Right lobe of liver (tissue), 6 donors: ENCODE measurements at regions not wholly inside any gene's neighbourhood (a gene's known extent, or its start where the extent isn't known, plus 50 kb on each side); places are given as distances from the start of the nearest gene placed in this dataset.

Source experiments
- ATAC-seq, 4 donors: fragments of 200-7000 bp; cut with Tn5 transposase; one replicate each; pipeline ENCODE4 v1.9.1; 2020; ENCODE audit warnings: mild to moderate bottlenecking in 4 of 4, moderate library complexity in 4 of 4
- DNase-seq, 3 donors: peaks; one replicate each; pipeline ENCODE4 v3.0.0-alpha.2; 2020
- H3K27ac ChIP-seq, 3 donors: fragments of 200-600 bp; one replicate each; pipeline ENCODE4 v1.8.0; 2022
- H3K27me3 ChIP-seq, 2 donors: fragments of 200-600 bp; one replicate each; pipeline ENCODE4 v1.8.0; 2022
- H3K36me3 ChIP-seq, 4 donors: fragments of 200-600 bp; sonication (generic) in 1 of 4; one replicate each; pipeline versions ENCODE4 v1.5.1 to v1.8.0; 2017 to 2022; ENCODE audit warnings: control low read depth in 1 of 4
- H3K4me1 ChIP-seq, 4 donors: fragments of 200-600 bp; sonication (generic) in 1 of 4; one replicate each; pipeline versions ENCODE4 v1.5.1 to v1.8.0; 2017 to 2022; ENCODE audit warnings: control low read depth in 1 of 4
- H3K4me3 ChIP-seq, 3 donors: fragments of 200-600 bp; one replicate each; pipeline ENCODE4 v1.8.0; 2022
- H3K9me3 ChIP-seq, 4 donors: fragments of 200-600 bp; sonication (generic) in 1 of 4; one replicate each; pipeline versions ENCODE4 v1.5.1 to v1.8.0; 2017 to 2022; ENCODE audit warnings: control low read depth in 1 of 4
- POLR2A ChIP-seq: fragments of 450-650 bp; IDR thresholded peaks from one replicate; pipeline ENCODE4 v1.6.1; 2017; ENCODE audit warnings: antibody characterized with exemption, mild to moderate bottlenecking
- WGBS: methylation state at CpG from one replicate; pipeline ENCODE4 v1.1.6; 2018; ENCODE audit warnings: low coverage, low lambda C conversion rate; ENCODE audit not compliant: insufficient coverage; ENCODE audit errors: missing lambda C conversion rate; 5-methylcytosine and 5-hydroxymethylcytosine counted together
- intact Hi-C, 2 donors: fragments of 100-400 bp; cut with DNase I; formaldehyde crosslinking; loops; one replicate each; pipeline versions ENCODE4 v1.11.2 to v1.14.1; 2022
- TF ChIP-seq, protein P1 (sequence below), 4 donors: fragments of 200-600 bp in 3 of 4; fragments of 450-650 bp in 1 of 4; IDR thresholded peaks; one replicate each; pipeline versions ENCODE4 v1.5.1 to v1.8.0; 2016 to 2022; ENCODE audit warnings: antibody characterized with exemption in 4 of 4, mild to moderate bottlenecking in 2 of 4
- donor health status: DM: no; HTN: yes; CAD: no.
- donor health status: DM: no; HTN: no; CAD: no.
- donor health status: DM: no; HTN: no; CAD: no.
- donor health status: DM: no; HTN: yes; CAD: no.
- donor health status: DM: no; HTN: yes; CAD: no.

DNA sequence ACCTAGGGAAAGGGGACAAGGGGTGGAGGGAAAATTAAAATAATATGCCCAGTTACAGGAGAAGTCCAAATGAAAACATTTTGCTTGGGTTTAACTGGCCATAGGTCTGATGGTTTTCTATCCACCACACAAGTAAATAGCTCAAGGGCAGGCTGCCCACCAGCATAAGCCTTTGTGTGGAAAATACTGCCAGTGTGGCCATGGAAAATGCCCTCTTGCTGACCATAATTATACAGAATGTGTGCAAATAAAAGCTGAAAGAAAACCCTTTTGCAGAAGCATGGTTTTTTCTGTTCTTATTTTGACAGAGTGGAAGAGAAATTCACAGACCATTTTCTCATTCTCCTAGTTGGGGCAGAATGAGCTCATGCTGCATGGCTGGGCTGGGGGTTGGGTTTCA lies 111.3 kb upstream of the SIX2 start:
- Histone ChIP-seq H3K36me3 (no peaks in the 10 kb centered on the region), H3K27me3 (no peaks in the 10 kb centered on the region), H3K4me3 (no peak overlapping the region), H3K9me3 (no peaks in the 10 kb centered on the region), H3K27ac (no peak overlapping the region), H3K4me1 (no peaks in the 10 kb centered on the region)
- ATAC-seq (no peak), DNase-seq (no peak)
- TF ChIP-seq, protein P1, sequence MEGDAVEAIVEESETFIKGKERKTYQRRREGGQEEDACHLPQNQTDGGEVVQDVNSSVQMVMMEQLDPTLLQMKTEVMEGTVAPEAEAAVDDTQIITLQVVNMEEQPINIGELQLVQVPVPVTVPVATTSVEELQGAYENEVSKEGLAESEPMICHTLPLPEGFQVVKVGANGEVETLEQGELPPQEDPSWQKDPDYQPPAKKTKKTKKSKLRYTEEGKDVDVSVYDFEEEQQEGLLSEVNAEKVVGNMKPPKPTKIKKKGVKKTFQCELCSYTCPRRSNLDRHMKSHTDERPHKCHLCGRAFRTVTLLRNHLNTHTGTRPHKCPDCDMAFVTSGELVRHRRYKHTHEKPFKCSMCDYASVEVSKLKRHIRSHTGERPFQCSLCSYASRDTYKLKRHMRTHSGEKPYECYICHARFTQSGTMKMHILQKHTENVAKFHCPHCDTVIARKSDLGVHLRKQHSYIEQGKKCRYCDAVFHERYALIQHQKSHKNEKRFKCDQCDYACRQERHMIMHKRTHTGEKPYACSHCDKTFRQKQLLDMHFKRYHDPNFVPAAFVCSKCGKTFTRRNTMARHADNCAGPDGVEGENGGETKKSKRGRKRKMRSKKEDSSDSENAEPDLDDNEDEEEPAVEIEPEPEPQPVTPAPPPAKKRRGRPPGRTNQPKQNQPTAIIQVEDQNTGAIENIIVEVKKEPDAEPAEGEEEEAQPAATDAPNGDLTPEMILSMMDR (IDR thresholded peaks at IDR 0.05) = no peak
- no peak for TF ChIP-seq POLR2A
- intact Hi-C loops = no loop called here

- Histone ChIP-seq H3K27ac (no peak overlapping the region), H3K4me3 (no peak overlapping the region), H3K27me3 (no peaks in the 10 kb centered on the region), H3K4me1 (no peaks in the 10 kb centered on the region), H3K36me3 (no peaks in the 10 kb centered on the region), H3K9me3 (no peaks in the 10 kb centered on the region)
- TF ChIP-seq, protein P1 (IDR thresholded peaks at IDR 0.05) = no peak
- TF ChIP-seq POLR2A = no peak
- no peak for DNase-seq
- no peak for ATAC-seq
- WGBS = 68% methylated on average over 2 of the region's 2 CpGs
- intact Hi-C loops = no loop called here
Observed at GRCh38 chr2:45119855-45120254, 110.6 kb upstream of the SIX2 start.

- no peak for DNase-seq
Observed at GRCh38 chr2:45119038-45119437, 109.8 kb upstream of the SIX2 start.

DNA sequence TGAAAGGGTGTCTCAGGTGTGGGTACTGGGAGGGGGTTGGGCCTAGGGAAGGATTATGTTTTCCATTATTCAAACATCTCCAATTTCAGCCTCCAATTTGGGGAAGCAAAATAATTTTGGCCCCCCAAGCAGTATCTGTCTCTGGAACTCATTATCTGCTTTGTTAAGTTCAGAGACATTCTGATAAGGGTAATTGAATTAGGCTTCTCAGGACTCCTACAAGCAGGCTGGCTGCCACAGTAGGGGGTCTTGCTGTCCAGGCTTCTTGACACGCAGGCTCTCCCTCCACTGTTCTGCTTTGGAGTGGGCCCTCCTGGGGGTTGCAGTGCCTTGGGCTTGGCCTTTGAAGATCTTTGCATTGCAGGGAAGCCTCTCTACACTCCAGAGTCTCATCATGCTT lies 108.1 kb upstream of the SIX2 start:
- Histone ChIP-seq H3K9me3 (no peaks in the 10 kb centered on the region), H3K4me1 (no peaks in the 10 kb centered on the region), H3K27ac (no peak overlapping the region), H3K36me3 (no peaks in the 10 kb centered on the region), H3K4me3 (no peak overlapping the region), H3K27me3 (no peaks in the 10 kb centered on the region)
- 57% methylated on average over 1 of the region's 1 CpG for WGBS
- DNase-seq = no peak
- TF ChIP-seq, protein P1 (IDR thresholded peaks at IDR 0.05) = no peak
- no peak for TF ChIP-seq POLR2A
- ATAC-seq = no peak
- intact Hi-C loops = no loop called here

More at GRCh38 chr2:45119038-45119437, 109.8 kb upstream of the SIX2 start:
- TF ChIP-seq POLR2A = no peak
- TF ChIP-seq, protein P1 (IDR thresholded peaks at IDR 0.05) = no peak
- ATAC-seq = peak in 1 of 4 donors; percentile 59
- intact Hi-C loops = no loop called here
- H3K36me3 ChIP-seq = no peaks in the 10 kb centered on the region
- no peak overlapping the region for H3K4me3 ChIP-seq
- no peaks in the 10 kb centered on the region for H3K9me3 ChIP-seq
- no peaks in the 10 kb centered on the region for H3K4me1 ChIP-seq
- H3K27ac ChIP-seq = no peak overlapping the region
- no peaks in the 10 kb centered on the region for H3K27me3 ChIP-seq
- 88% methylated on average over 4 of the region's 5 CpGs for WGBS

DNA sequence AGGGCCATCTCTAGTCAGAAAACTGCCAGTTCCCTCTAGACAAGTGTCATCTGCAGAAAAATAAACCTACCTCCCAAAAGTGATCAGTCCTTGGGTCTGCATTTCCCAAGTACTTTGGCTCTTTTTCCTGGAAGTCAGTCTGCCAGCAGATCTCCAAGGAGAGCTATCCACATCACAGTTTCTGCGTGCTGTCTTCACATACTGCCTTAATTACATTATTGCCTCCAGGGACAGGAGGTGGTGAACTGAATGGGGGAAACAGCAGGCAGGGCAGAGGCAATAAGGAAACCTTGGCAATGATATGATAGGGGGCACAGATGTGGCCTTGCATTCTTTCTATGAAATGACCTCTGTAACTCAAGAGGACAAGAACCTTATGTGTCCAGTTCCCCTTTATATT lies 105.9 kb upstream of the SIX2 start:
- ATAC-seq (no peak), DNase-seq (no peak)
- no peaks in the 10 kb centered on the region for H3K4me1 ChIP-seq
- intact Hi-C loops = no loop called here
- no peaks in the 10 kb centered on the region for H3K27me3 ChIP-seq
- H3K36me3 ChIP-seq = no peaks in the 10 kb centered on the region
- TF ChIP-seq, protein P1 (IDR thresholded peaks at IDR 0.05) = no peak
- TF ChIP-seq POLR2A = no peak
- 100% methylated on average over 1 of the region's 1 CpG for WGBS
- H3K27ac ChIP-seq = no peak overlapping the region
- H3K9me3 ChIP-seq = no peaks in the 10 kb centered on the region
- H3K4me3 ChIP-seq = no peak overlapping the region
